SK-N-SH (cell line): ENCODE measurements at regions not wholly inside any gene's neighbourhood (a gene's known extent, or its start where the extent isn't known, plus 50 kb on each side); places are given as distances from the start of the nearest gene placed in this dataset.

Experiments
- CTCF ChIA-PET: fragments of 300-600, 350-600 bp; formaldehyde crosslinking; extraction: SDS; loops from one replicate; lab custom pipeline; 2021; lab: Yijun Ruan, JAX
- POLR2A ChIA-PET: fragments of 350-600 bp; sonication (Branson Sonifier 250); formaldehyde crosslinking; extraction: SDS; loops from one replicate; lab custom pipeline; 2020; ENCODE audit warnings: antibody characterized with exemption, inconsistent platforms; lab: Yijun Ruan, JAX
- DNase-seq: peaks from one replicate; pipeline ENCODE4 v3.0.0; 2012
- H2AFZ ChIP-seq: fragments of 200-600 bp; sonication (generic); 2 replicates; pipeline ENCODE4 v1.8.1; 2016; ENCODE audit warnings: antibody characterized with exemption, mild to moderate bottlenecking, low read depth
- H3F3A ChIP-seq: fragments of 200-600 bp; sonication (generic); replicated peaks from 2 replicates; pipeline ENCODE3; 2016; ENCODE audit warnings: antibody characterized with exemption, mild to moderate bottlenecking; ENCODE audit not compliant: insufficient read depth
- H3K27ac ChIP-seq, 2 experiments: fragments of 200-500 bp in 1 of 2; fragments of 200-600 bp in 1 of 2; sonication (Bioruptor generic) in 1 of 2; sonication (generic), shearing (Covaris generic) in 1 of 2; 2 replicates each; pipeline versions ENCODE4 v1.5.1 to v1.6.1; 2014 to 2016; ENCODE audit warnings: low read depth in 2 of 2, inconsistent platforms in 1 of 2, low read length in 1 of 2, mild to moderate bottlenecking in 1 of 2, mixed read lengths in 1 of 2
- H3K27me3 ChIP-seq: fragments of 200-600 bp; sonication (generic), shearing (Covaris generic); 2 replicates; pipeline ENCODE4 v1.6.1; 2016; ENCODE audit warnings: mixed run types; ENCODE audit not compliant: insufficient read depth
- H3K36me3 ChIP-seq, 2 experiments: fragments of 200-500 bp in 1 of 2; fragments of 200-600 bp in 1 of 2; sonication (Bioruptor generic) in 1 of 2; sonication (generic) in 1 of 2; replicated peaks in 1 of 2; 2 replicates each; pipeline versions ENCODE3 to v1.5.1; 2014 to 2016; ENCODE audit warnings: low read length in 1 of 2, mild to moderate bottlenecking in 1 of 2; ENCODE audit not compliant: insufficient read depth in 2 of 2, control insufficient read depth in 1 of 2
- H3K4me1 ChIP-seq, 2 experiments: fragments of 200-500 bp in 1 of 2; fragments of 200-600 bp in 1 of 2; sonication (Bioruptor generic) in 1 of 2; sonication (generic), shearing (Covaris generic) in 1 of 2; 2 replicates each; pipeline versions ENCODE4 v1.5.1 to v1.6.1; 2014 to 2016; ENCODE audit warnings: low read depth in 1 of 2, low read length in 1 of 2, mixed run types in 1 of 2; ENCODE audit not compliant: insufficient read depth in 2 of 2, control insufficient read depth in 1 of 2
- H3K4me2 ChIP-seq: fragments of 200-600 bp; sonication (generic), shearing (Covaris generic); 2 replicates; pipeline ENCODE4 v1.6.1; 2017; ENCODE audit warnings: mixed run types
- H3K4me3 ChIP-seq, 2 experiments: fragments of 200-500 bp in 1 of 2; fragments of 200-600 bp in 1 of 2; sonication (Bioruptor generic) in 1 of 2; sonication (generic), shearing (Covaris generic) in 1 of 2; 2 replicates each; pipeline versions ENCODE4 v1.5.1 to v1.8.1; 2014 to 2016; ENCODE audit warnings: low read depth in 2 of 2, inconsistent platforms in 1 of 2, low read length in 1 of 2, mild to moderate bottlenecking in 1 of 2, mixed read lengths in 1 of 2, moderate library complexity in 1 of 2
- H3K79me2 ChIP-seq: fragments of 200-600 bp; sonication (generic); 2 replicates; pipeline ENCODE4 v1.8.1; 2017; ENCODE audit warnings: mild to moderate bottlenecking; ENCODE audit not compliant: insufficient read depth
- H3K9ac ChIP-seq: fragments of 200-600 bp; sonication (generic); 2 replicates; pipeline ENCODE4 v1.6.1; 2017; ENCODE audit warnings: mixed run types
- H3K9me2 ChIP-seq: fragments of 200-600 bp; sonication (generic); 2 replicates; pipeline ENCODE4 v1.6.1; 2017; ENCODE audit warnings: mixed run types
- H3K9me3 ChIP-seq: fragments of 200-600 bp; sonication (generic); 2 replicates; pipeline ENCODE4 v1.6.1; 2017; ENCODE audit warnings: mixed run types, mild to moderate bottlenecking, moderate library complexity
- H4K20me1 ChIP-seq: fragments of 200-600 bp; sonication (generic); 2 replicates; pipeline ENCODE4 v1.6.1; 2017; ENCODE audit warnings: mild to moderate bottlenecking, mixed run types; ENCODE audit not compliant: insufficient read depth
- CHD2 ChIP-seq: fragments of 150-350 bp; IDR thresholded peaks from 2 replicates; pipeline ENCODE4 v1.6.1; 2018; ENCODE audit warnings: low read length; ENCODE audit not compliant: partially characterized antibody
- ELF1 ChIP-seq: IDR thresholded peaks from 2 replicates; pipeline ENCODE4 v1.4.0; 2012
- EP300 ChIP-seq, 2 experiments: IDR thresholded peaks; 2 replicates each; pipeline versions ENCODE4 v1.4.0 to v1.6.1; 2012; ENCODE audit warnings: borderline replicate concordance in 1 of 2, low read depth in 1 of 2, low read length in 1 of 2
- EZH2phosphoT487 ChIP-seq: fragments of 200-600 bp; sonication (generic); IDR thresholded peaks from 2 replicates; pipeline ENCODE4 v1.6.1; 2017; ENCODE audit warnings: low read depth, mixed run types, mild to moderate bottlenecking, antibody characterized with exemption, moderate library complexity, borderline replicate concordance
- FOSL2 ChIP-seq: IDR thresholded peaks from 2 replicates; pipeline ENCODE4 v1.4.0; 2012; ENCODE audit warnings: low read depth, mild to moderate bottlenecking, moderate library complexity, borderline replicate concordance
- FOXJ3 ChIP-seq: sonication (generic); formaldehyde crosslinking; IDR thresholded peaks from 2 replicates; pipeline ENCODE4 v1.5.1; 2020; ENCODE audit warnings: mild to moderate bottlenecking, missing genetic modification reagents
- FOXM1 ChIP-seq: IDR thresholded peaks from 2 replicates; pipeline ENCODE4 v1.4.0; 2012; ENCODE audit warnings: low read depth, mild to moderate bottlenecking
- GATA2 ChIP-seq: sonication (generic); formaldehyde crosslinking; IDR thresholded peaks from 2 replicates; pipeline ENCODE4 v1.5.0; 2020; ENCODE audit warnings: mild to moderate bottlenecking, missing genetic modification reagents
- NFIC ChIP-seq: IDR thresholded peaks from 2 replicates; pipeline ENCODE4 v1.4.0; 2012; ENCODE audit warnings: borderline replicate concordance
- NRF1 ChIP-seq: IDR thresholded peaks from 2 replicates; pipeline ENCODE4 v1.6.1; 2012; ENCODE audit warnings: low read depth, mild to moderate bottlenecking, low read length
- POLR2AphosphoS5 ChIP-seq: IDR thresholded peaks from 2 replicates; pipeline ENCODE4 v1.6.1; 2012; ENCODE audit warnings: low read depth, low read length
- RCOR1 ChIP-seq: fragments of 150-350 bp; IDR thresholded peaks from 2 replicates; pipeline ENCODE4 v1.6.1; 2017; ENCODE audit warnings: antibody characterized with exemption, low read length
- RFX5 ChIP-seq: IDR thresholded peaks from 2 replicates; pipeline ENCODE4 v1.6.1; 2012; ENCODE audit warnings: mild to moderate bottlenecking, improper control_type of control experiment, low read length
- RXRA ChIP-seq: IDR thresholded peaks from 2 replicates; pipeline ENCODE4 v1.4.0; 2012; ENCODE audit warnings: low read depth, mild to moderate bottlenecking, borderline replicate concordance
- SMC3 ChIP-seq: IDR thresholded peaks from 2 replicates; pipeline ENCODE4 v1.6.1; 2012; ENCODE audit warnings: low read depth, low read length, improper control_type of control experiment
- TAF1 ChIP-seq: IDR thresholded peaks from 2 replicates; pipeline ENCODE4 v1.6.1; 2012; ENCODE audit warnings: low read depth, mild to moderate bottlenecking, low read length, moderate library complexity, borderline replicate concordance
- TCF12 ChIP-seq: IDR thresholded peaks from 2 replicates; pipeline ENCODE4 v1.4.0; 2012
- TEAD4 ChIP-seq: IDR thresholded peaks from 2 replicates; pipeline ENCODE4 v1.4.0; 2012; ENCODE audit warnings: mild to moderate bottlenecking, borderline replicate concordance; ENCODE audit not compliant: insufficient read depth
- YY1 ChIP-seq: IDR thresholded peaks from 2 replicates; pipeline ENCODE4 v1.4.0; 2012; ENCODE audit warnings: low read depth, mild to moderate bottlenecking
- WGBS: methylation state at CpG from one replicate; pipeline ENCODE4 v1.1.6; 2017; ENCODE audit warnings: low lambda C conversion rate; 5-methylcytosine and 5-hydroxymethylcytosine counted together
- TF ChIP-seq, protein P1 (sequence below): IDR thresholded peaks from 2 replicates; pipeline ENCODE4 v1.4.0; 2012; ENCODE audit warnings: low read depth, borderline replicate concordance
- TF ChIP-seq, protein P2 (sequence below): IDR thresholded peaks from 2 replicates; pipeline ENCODE4; 2012
- TF ChIP-seq, protein P3 (sequence below): IDR thresholded peaks from 2 replicates; pipeline ENCODE4 v1.4.0; 2012; ENCODE audit warnings: low read depth
- TF ChIP-seq, protein P4 (sequence below): fragments of 150-350 bp; IDR thresholded peaks from 2 replicates; pipeline ENCODE4 v1.6.1; 2017; ENCODE audit warnings: antibody characterized with exemption, low read length, low read depth, borderline replicate concordance

DNA sequence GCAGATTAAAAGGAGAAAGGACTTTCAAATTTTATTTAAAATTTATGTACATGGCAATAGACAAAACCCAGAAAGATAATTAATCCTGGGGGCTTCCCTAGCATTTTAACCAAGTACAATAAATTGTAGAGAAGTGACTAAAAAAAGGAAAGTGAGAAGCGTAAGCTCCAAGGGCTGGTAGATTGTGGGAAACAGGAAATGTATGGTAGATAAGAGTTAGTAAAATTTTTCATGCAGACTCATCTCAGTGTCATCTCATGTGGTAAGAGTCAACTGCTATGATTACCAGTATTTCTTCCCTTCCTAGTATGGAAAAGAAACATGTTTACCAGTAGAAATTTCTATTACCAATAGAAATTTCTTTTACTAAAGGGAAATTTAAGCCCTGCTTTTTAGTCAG lies 464.3 kb upstream of the AGTR1 start:
- peak overlapping the region; percentile 60; the same call in 1 of the 2 replicates for H2AFZ ChIP-seq
- ChIA-PET CTCF (no interaction called here), POLR2A (no interaction called here)
- 71% methylated on average over 1 of the region's 1 CpG for WGBS
- H3K4me2 ChIP-seq, result no peak overlapping the region
- no peak overlapping the region; the same call in 1 of the 2 replicates for H3K9ac ChIP-seq
- H3K27me3 ChIP-seq, result no peaks in the 10 kb centered on the region
- no peak for TF ChIP-seq FOXM1
- TF ChIP-seq, protein P1, sequence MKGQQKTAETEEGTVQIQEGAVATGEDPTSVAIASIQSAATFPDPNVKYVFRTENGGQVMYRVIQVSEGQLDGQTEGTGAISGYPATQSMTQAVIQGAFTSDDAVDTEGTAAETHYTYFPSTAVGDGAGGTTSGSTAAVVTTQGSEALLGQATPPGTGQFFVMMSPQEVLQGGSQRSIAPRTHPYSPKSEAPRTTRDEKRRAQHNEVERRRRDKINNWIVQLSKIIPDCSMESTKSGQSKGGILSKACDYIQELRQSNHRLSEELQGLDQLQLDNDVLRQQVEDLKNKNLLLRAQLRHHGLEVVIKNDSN, result no peak
- no peak for TF ChIP-seq SMC3
- TF ChIP-seq TAF1, result no peak
- no peak for TF ChIP-seq TCF12
- TF ChIP-seq FOSL2, result no peak
- TF ChIP-seq POLR2AphosphoS5, result no peak
- TF ChIP-seq, protein P2, sequence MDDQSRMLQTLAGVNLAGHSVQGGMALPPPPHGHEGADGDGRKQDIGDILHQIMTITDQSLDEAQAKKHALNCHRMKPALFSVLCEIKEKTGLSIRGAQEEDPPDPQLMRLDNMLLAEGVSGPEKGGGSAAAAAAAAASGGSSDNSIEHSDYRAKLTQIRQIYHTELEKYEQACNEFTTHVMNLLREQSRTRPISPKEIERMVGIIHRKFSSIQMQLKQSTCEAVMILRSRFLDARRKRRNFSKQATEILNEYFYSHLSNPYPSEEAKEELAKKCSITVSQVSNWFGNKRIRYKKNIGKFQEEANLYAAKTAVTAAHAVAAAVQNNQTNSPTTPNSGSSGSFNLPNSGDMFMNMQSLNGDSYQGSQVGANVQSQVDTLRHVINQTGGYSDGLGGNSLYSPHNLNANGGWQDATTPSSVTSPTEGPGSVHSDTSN, result no peak
- no peak for TF ChIP-seq NRF1
- no peak for TF ChIP-seq RFX5
- no peak for TF ChIP-seq YY1
- no peak for TF ChIP-seq RXRA
- no peak for TF ChIP-seq NFIC
- no peak for TF ChIP-seq FOXJ3
- TF ChIP-seq RCOR1, result no peak
- TF ChIP-seq GATA2, result no peak
- TF ChIP-seq, protein P3, sequence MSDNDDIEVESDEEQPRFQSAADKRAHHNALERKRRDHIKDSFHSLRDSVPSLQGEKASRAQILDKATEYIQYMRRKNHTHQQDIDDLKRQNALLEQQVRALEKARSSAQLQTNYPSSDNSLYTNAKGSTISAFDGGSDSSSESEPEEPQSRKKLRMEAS, result no peak
- no peak for TF ChIP-seq EP300 (IDR thresholded peaks at IDR 0.05; ENCODE audit: borderline replicate concordance in 1 of 2, low read depth in 1 of 2, low read length in 1 of 2)
- TF ChIP-seq TEAD4, result no peak
- peaks cover 0 to 4% of the 10 kb centered on the region in 2 experiments; a peak in 2 of 4 replicates for H3K4me1 ChIP-seq
- no peaks in the 10 kb centered on the region for H4K20me1 ChIP-seq
- no peaks in the 10 kb centered on the region for H3F3A ChIP-seq
- peak overlapping the region in 1 of 2 experiments; percentile 71; a peak in 2 of 4 replicates for H3K27ac ChIP-seq
- H3K79me2 ChIP-seq, result no peaks in the 10 kb centered on the region
- H3K9me2 ChIP-seq, result no peaks in the 10 kb centered on the region
- no peak for DNase-seq
- no peaks in the 10 kb centered on the region for H3K36me3 ChIP-seq
- H3K9me3 ChIP-seq, result no peaks in the 10 kb centered on the region
- no peak overlapping the region for H3K4me3 ChIP-seq

DNA sequence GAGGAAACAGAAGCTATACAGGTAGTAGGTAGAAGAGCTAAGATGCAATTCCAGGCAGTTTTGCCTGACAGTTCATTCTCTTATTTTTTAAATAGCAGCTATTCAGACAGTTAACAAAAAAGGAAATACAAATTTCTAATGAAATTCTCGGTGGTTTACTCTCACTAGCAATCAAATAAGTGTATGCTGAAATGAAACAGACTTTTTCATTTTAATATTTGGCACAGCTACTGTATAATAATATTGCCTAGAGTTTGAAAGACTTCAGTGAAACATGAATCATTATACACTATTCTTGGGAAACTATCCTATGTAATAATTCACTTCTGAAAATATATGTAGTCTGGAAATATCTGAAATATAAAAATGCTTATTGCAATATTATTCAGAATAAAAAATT lies 463.2 kb upstream of the AGTR1 start:
- Histone ChIP-seq H3K27me3 (no peaks in the 10 kb centered on the region), H3K9me3 (no peaks in the 10 kb centered on the region), H3K27ac (no peak overlapping the region), H3K4me1 (peaks cover 0 to 4% of the 10 kb centered on the region in 2 experiments; a peak in 2 of 4 replicates), H3K9ac (no peak overlapping the region), H3K4me3 (no peak overlapping the region), H3K9me2 (no peaks in the 10 kb centered on the region), H3F3A (no peaks in the 10 kb centered on the region), H3K36me3 (no peaks in the 10 kb centered on the region), H3K4me2 (no peak overlapping the region), H4K20me1 (no peaks in the 10 kb centered on the region), H3K79me2 (no peaks in the 10 kb centered on the region), H2AFZ (no peak overlapping the region)
- POLR2A ChIA-PET, result no interaction called here
- TF ChIP-seq FOXJ3, result no peak
- TF ChIP-seq NRF1, result no peak
- no peak for TF ChIP-seq RFX5
- no peak for TF ChIP-seq ELF1
- TF ChIP-seq, protein P4, sequence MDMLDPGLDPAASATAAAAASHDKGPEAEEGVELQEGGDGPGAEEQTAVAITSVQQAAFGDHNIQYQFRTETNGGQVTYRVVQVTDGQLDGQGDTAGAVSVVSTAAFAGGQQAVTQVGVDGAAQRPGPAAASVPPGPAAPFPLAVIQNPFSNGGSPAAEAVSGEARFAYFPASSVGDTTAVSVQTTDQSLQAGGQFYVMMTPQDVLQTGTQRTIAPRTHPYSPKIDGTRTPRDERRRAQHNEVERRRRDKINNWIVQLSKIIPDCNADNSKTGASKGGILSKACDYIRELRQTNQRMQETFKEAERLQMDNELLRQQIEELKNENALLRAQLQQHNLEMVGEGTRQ, result no peak
- no peak for TF ChIP-seq EZH2phosphoT487
- TF ChIP-seq CHD2, result no peak
- no peak for TF ChIP-seq EP300 (IDR thresholded peaks at IDR 0.05; ENCODE audit: borderline replicate concordance in 1 of 2, low read depth in 1 of 2, low read length in 1 of 2)
- 12% methylated on average over 1 of the region's 1 CpG for WGBS
- CTCF ChIA-PET, result no interaction called here
- no peak for DNase-seq
